ENCODE measurements at regions not wholly inside any gene's neighbourhood (a gene's known extent, or its start where the extent isn't known, plus 50 kb on each side); places are given as distances from the start of the nearest gene placed in this dataset.

DNA sequence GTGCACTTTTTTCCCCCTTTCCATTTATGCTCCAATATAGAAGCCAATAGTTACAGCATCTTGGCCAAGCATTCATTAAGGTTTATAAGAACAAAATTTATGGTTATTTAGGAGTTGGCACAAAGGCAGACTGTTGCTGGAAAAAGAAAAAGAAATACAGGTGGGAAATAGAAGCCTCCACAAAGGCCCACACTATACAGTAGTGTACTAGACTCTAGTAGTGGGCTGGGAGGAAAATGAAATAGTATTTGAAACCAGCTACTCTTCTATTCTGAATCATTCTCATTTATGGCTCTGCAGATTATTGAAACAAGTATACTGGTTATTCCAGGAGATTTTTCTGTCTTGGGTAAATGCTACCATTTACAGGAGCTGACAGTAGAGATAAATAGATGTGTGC, 80.9 kb upstream of the CDK6 start:
- H2BK5ac ChIP-seq (ENCODE audit: low read depth, low read length, poor library complexity, severe bottlenecking) = no peak overlapping the region
- no peaks in the 10 kb centered on the region for H3K9me3 ChIP-seq (ENCODE audit: control insufficient read depth, low read length)
- H2BK12ac ChIP-seq (ENCODE audit: low read length in 2 of 2) = no peak overlapping the region
- H3K4me1 ChIP-seq (ENCODE audit: control insufficient read depth, insufficient read depth, low read depth, low read length) = no peaks in the 10 kb centered on the region
- no peak overlapping the region for H3K4me3 ChIP-seq (ENCODE audit: insufficient read depth in 1 of 2, low read depth in 1 of 2, low read length in 2 of 2)
- no peak for DNase-seq
- H3K14ac ChIP-seq (ENCODE audit: low read length in 2 of 2) = no peak overlapping the region
- no peak overlapping the region for H4K91ac ChIP-seq (ENCODE audit: low read length)
- no peaks in the 10 kb centered on the region for H3K27me3 ChIP-seq (ENCODE audit: control insufficient read depth in 1 of 2, insufficient read depth in 1 of 2, low read length in 2 of 2)
- H2AFZ ChIP-seq (ENCODE audit: low read depth, low read length) = no peak overlapping the region
- no peak overlapping the region for H2AK5ac ChIP-seq (ENCODE audit: low read length, severe bottlenecking)
- peak overlapping the region; percentile 15 for H3K27ac ChIP-seq (ENCODE audit: low read length, poor library complexity, severe bottlenecking)
- H3K79me1 ChIP-seq (replicated peaks; ENCODE audit: low read length, poor library complexity, severe bottlenecking) = no peaks in the 10 kb centered on the region
- no peak overlapping the region for H4K8ac ChIP-seq (ENCODE audit: low read length)
- H2BK120ac ChIP-seq (ENCODE audit: low read depth, low read length) = no peak overlapping the region
- H2BK15ac ChIP-seq (ENCODE audit: low read depth, poor library complexity, severe bottlenecking) = no peak overlapping the region
- no peak overlapping the region for H3K4me2 ChIP-seq (ENCODE audit: low read length, poor library complexity, severe bottlenecking)
- no peaks in the 10 kb centered on the region for H3K36me3 ChIP-seq (ENCODE audit: control insufficient read depth in 1 of 2, insufficient read depth in 2 of 2, low read depth in 1 of 2, low read length in 2 of 2)
- no peak overlapping the region for H3K23ac ChIP-seq (ENCODE audit: low read length in 2 of 2)
- no peak overlapping the region for H3K4ac ChIP-seq (ENCODE audit: low read depth in 1 of 2, low read length in 2 of 2)
- H3K9ac ChIP-seq (ENCODE audit: low read length) = no peak overlapping the region
- no peak overlapping the region for H3K18ac ChIP-seq (ENCODE audit: low read depth in 1 of 2, low read length in 2 of 2)

- Histone ChIP-seq H2AK5ac (ENCODE audit: low read length, severe bottlenecking) (no peak overlapping the region), H2BK5ac (ENCODE audit: low read depth, low read length, poor library complexity, severe bottlenecking) (no peak overlapping the region), H3K4me1 (ENCODE audit: control insufficient read depth, insufficient read depth, low read depth, low read length) (no peaks in the 10 kb centered on the region), H3K4ac (ENCODE audit: low read depth in 1 of 2, low read length in 2 of 2) (no peak overlapping the region), H4K8ac (ENCODE audit: low read length) (no peak overlapping the region), H3K4me2 (ENCODE audit: low read length, poor library complexity, severe bottlenecking) (no peak overlapping the region), H3K79me1 (replicated peaks; ENCODE audit: low read length, poor library complexity, severe bottlenecking) (no peaks in the 10 kb centered on the region), H2AFZ (ENCODE audit: low read depth, low read length) (no peak overlapping the region), H2BK15ac (ENCODE audit: low read depth, poor library complexity, severe bottlenecking) (no peak overlapping the region), H3K27me3 (ENCODE audit: control insufficient read depth in 1 of 2, insufficient read depth in 1 of 2, low read length in 2 of 2) (no peaks in the 10 kb centered on the region), H3K27ac (ENCODE audit: low read length, poor library complexity, severe bottlenecking) (peak overlapping the region; percentile 15), H3K18ac (ENCODE audit: low read depth in 1 of 2, low read length in 2 of 2) (no peak overlapping the region), H3K9me3 (ENCODE audit: control insufficient read depth, low read length) (no peaks in the 10 kb centered on the region), H4K91ac (ENCODE audit: low read length) (no peak overlapping the region), H3K23ac (ENCODE audit: low read length in 2 of 2) (no peak overlapping the region), H3K9ac (ENCODE audit: low read length) (peak overlapping the region; percentile 5), H3K4me3 (ENCODE audit: insufficient read depth in 1 of 2, low read depth in 1 of 2, low read length in 2 of 2) (no peak overlapping the region), H2BK120ac (ENCODE audit: low read depth, low read length) (no peak overlapping the region), H2BK12ac (ENCODE audit: low read length in 2 of 2) (no peak overlapping the region), H3K14ac (ENCODE audit: low read length in 2 of 2) (no peak overlapping the region), H3K36me3 (ENCODE audit: control insufficient read depth in 1 of 2, insufficient read depth in 2 of 2, low read depth in 1 of 2, low read length in 2 of 2) (no peaks in the 10 kb centered on the region)
- peak; percentile 20 for DNase-seq
- 25% methylated on average over 3 of the region's 3 CpGs for WGBS
Measured at GRCh38 chr7:92916770-92917224, 80.4 kb upstream of the CDK6 start.

DNA sequence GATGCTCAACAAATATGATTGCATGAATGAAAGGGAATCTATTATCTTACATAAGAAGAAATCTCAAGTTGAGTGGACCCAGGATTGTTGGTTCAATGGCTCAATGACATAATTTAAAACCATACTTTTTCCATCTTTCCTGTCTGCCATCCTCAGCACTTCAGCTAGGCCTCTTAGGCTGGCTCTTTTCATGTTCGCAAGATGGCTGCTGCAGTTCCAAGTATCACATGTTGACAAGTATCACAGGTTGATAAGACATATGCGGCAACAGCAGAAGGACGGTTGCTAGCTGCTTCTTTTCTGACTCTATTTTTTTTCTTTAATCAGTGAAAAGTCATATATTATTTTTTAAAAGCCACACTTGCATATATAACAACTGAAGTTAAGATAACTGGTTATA, 79.0 kb upstream of the CDK6 start:
- H2BK12ac ChIP-seq (ENCODE audit: low read length in 2 of 2) = no peak overlapping the region
- H3K79me1 ChIP-seq (replicated peaks; ENCODE audit: low read length, poor library complexity, severe bottlenecking) = no peaks in the 10 kb centered on the region
- H2BK15ac ChIP-seq (ENCODE audit: low read depth, poor library complexity, severe bottlenecking) = no peak overlapping the region
- no peaks in the 10 kb centered on the region for H3K27me3 ChIP-seq (ENCODE audit: control insufficient read depth in 1 of 2, insufficient read depth in 1 of 2, low read length in 2 of 2)
- H3K23ac ChIP-seq (ENCODE audit: low read length in 2 of 2) = no peak overlapping the region
- no peak overlapping the region for H4K91ac ChIP-seq (ENCODE audit: low read length)
- H4K8ac ChIP-seq (ENCODE audit: low read length) = no peak overlapping the region
- no peak overlapping the region for H3K18ac ChIP-seq (ENCODE audit: low read depth in 1 of 2, low read length in 2 of 2)
- no peaks in the 10 kb centered on the region for H3K36me3 ChIP-seq (ENCODE audit: control insufficient read depth in 1 of 2, insufficient read depth in 2 of 2, low read depth in 1 of 2, low read length in 2 of 2)
- H2BK120ac ChIP-seq (ENCODE audit: low read depth, low read length) = no peak overlapping the region
- H3K9ac ChIP-seq (ENCODE audit: low read length) = no peak overlapping the region
- DNase-seq = no peak
- H3K14ac ChIP-seq (ENCODE audit: low read length in 2 of 2) = no peak overlapping the region
- H2BK5ac ChIP-seq (ENCODE audit: low read depth, low read length, poor library complexity, severe bottlenecking) = no peak overlapping the region
- WGBS = 100% methylated on average over 2 of the region's 3 CpGs
- no peak overlapping the region for H3K4me3 ChIP-seq (ENCODE audit: insufficient read depth in 1 of 2, low read depth in 1 of 2, low read length in 2 of 2)
- H3K4ac ChIP-seq (ENCODE audit: low read depth in 1 of 2, low read length in 2 of 2) = no peak overlapping the region
- no peak overlapping the region for H3K4me2 ChIP-seq (ENCODE audit: low read length, poor library complexity, severe bottlenecking)
- no peak overlapping the region for H3K27ac ChIP-seq (ENCODE audit: low read length, poor library complexity, severe bottlenecking)
- no peak overlapping the region for H2AK5ac ChIP-seq (ENCODE audit: low read length, severe bottlenecking)
- H3K4me1 ChIP-seq (ENCODE audit: control insufficient read depth, insufficient read depth, low read depth, low read length) = no peaks in the 10 kb centered on the region
- no peak overlapping the region for H2AFZ ChIP-seq (ENCODE audit: low read depth, low read length)
- H3K9me3 ChIP-seq (ENCODE audit: control insufficient read depth, low read length) = no peaks in the 10 kb centered on the region

GRCh38 chr7:92914645-92915044, 78.3 kb upstream of the CDK6 start:
- no peaks in the 10 kb centered on the region for H3K4me1 ChIP-seq (ENCODE audit: control insufficient read depth, insufficient read depth, low read depth, low read length)
- no peak overlapping the region for H3K9ac ChIP-seq (ENCODE audit: low read length)
- no peak overlapping the region for H2BK120ac ChIP-seq (ENCODE audit: low read depth, low read length)
- no peak overlapping the region for H2BK15ac ChIP-seq (ENCODE audit: low read depth, poor library complexity, severe bottlenecking)
- no peak for DNase-seq
- H3K79me1 ChIP-seq (replicated peaks; ENCODE audit: low read length, poor library complexity, severe bottlenecking) = no peaks in the 10 kb centered on the region
- no peak overlapping the region for H3K4me3 ChIP-seq (ENCODE audit: insufficient read depth in 1 of 2, low read depth in 1 of 2, low read length in 2 of 2)
- no peak overlapping the region for H2BK12ac ChIP-seq (ENCODE audit: low read length in 2 of 2)
- no peak overlapping the region for H3K27ac ChIP-seq (ENCODE audit: low read length, poor library complexity, severe bottlenecking)
- no peak overlapping the region for H3K4me2 ChIP-seq (ENCODE audit: low read length, poor library complexity, severe bottlenecking)
- 44% methylated on average over 2 of the region's 2 CpGs for WGBS
- H3K9me3 ChIP-seq (ENCODE audit: control insufficient read depth, low read length) = no peaks in the 10 kb centered on the region
- no peak overlapping the region for H2BK5ac ChIP-seq (ENCODE audit: low read depth, low read length, poor library complexity, severe bottlenecking)
- H3K27me3 ChIP-seq (ENCODE audit: control insufficient read depth in 1 of 2, insufficient read depth in 1 of 2, low read length in 2 of 2) = no peaks in the 10 kb centered on the region
- no peak overlapping the region for H2AFZ ChIP-seq (ENCODE audit: low read depth, low read length)
- H3K36me3 ChIP-seq (ENCODE audit: control insufficient read depth in 1 of 2, insufficient read depth in 2 of 2, low read depth in 1 of 2, low read length in 2 of 2) = no peaks in the 10 kb centered on the region
- H2AK5ac ChIP-seq (ENCODE audit: low read length, severe bottlenecking) = no peak overlapping the region
- no peak overlapping the region for H4K91ac ChIP-seq (ENCODE audit: low read length)
- no peak overlapping the region for H3K18ac ChIP-seq (ENCODE audit: low read depth in 1 of 2, low read length in 2 of 2)
- no peak overlapping the region for H3K4ac ChIP-seq (ENCODE audit: low read depth in 1 of 2, low read length in 2 of 2)
- H3K23ac ChIP-seq (ENCODE audit: low read length in 2 of 2) = no peak overlapping the region
- H3K14ac ChIP-seq (ENCODE audit: low read length in 2 of 2) = no peak overlapping the region
- no peak overlapping the region for H4K8ac ChIP-seq (ENCODE audit: low read length)
